ENCODE measurements at regions not wholly inside any gene's neighbourhood (a gene's known extent, or its start where the extent isn't known, plus 50 kb on each side); places are given as distances from the start of the nearest gene placed in this dataset.

DNA sequence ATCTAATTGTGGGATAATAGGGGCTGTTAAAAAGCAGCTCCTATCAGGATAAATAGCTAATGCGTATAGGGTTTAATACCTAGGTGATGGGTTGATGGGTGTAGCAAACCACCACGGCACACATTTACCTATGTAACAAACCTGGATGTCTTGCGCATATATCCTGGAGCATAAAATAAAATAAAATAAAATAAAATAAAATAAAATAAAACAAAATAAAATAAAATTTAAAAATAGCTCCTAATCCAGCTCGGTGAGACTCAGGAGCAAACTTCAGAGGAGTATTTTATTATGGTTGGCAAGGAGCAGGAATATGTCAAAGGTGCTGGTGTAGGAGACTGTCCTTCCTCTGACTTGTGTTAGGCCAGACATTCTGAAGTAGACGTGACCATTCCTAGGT, 721.0 kb downstream of the BCL11B start:
- DNase-seq (ENCODE audit: low read depth): no peak

DNA sequence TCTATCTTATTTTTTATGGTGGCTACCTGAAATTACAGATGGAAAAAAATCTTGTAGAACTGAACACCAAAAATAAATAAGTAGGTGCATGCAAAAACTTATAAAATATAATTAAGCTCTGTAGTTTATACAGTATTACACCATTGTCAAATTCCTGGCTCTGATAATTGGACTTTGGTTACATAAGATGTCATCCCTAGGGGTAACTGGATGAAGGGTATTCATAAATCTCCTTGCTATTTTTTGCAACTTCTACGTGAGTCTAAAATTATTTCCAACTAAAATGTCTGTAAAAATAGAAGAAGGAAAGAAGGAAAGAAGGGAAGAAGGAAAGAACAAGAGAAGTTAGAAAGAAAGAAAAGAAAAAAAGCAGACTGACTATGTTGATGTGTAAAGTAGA, 716.6 kb downstream of the BCL11B start:
- DNase-seq (ENCODE audit: low read depth): no peak

DNA sequence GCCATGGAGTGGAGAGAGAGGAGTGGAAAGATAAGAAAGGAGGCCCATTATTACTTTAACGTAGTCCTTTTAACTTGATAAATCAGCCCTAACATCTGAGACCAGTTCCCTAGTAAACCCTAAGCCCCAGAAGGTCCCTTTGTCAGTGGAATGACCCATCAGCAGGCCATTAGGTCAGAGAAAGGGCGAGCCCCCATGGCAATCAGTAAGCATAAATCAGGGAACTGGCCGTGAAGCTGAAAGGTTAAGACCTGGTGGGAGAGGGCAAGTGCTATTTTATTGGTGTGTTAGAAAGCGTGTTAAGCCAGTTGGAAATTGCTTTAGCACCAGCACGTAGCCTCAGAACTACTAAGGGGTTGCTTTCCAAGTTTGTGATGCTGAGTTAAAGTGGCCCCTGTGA, 708.0 kb downstream of the BCL11B start:
- DNase-seq (ENCODE audit: low read depth): no peak

DNA sequence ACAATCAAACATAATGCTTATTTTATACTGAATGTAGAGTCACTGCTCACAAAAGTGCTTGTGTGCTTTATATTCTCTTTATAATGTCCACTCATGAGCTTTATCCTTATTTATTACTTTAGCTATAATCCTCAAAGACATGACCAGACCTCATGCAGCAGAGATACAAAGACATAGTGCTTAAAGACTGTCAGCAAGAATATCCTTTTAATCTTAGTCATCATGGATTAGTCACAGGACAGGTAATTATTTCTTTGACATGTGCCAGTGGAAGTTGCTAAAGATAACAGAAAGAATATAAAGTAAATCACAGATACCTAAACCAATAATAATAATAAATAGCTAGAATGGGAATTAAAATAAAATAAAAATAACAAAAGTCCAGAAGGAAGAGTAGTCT, 707.5 kb downstream of the BCL11B start:
- no peak for DNase-seq (ENCODE audit: low read depth)

DNA sequence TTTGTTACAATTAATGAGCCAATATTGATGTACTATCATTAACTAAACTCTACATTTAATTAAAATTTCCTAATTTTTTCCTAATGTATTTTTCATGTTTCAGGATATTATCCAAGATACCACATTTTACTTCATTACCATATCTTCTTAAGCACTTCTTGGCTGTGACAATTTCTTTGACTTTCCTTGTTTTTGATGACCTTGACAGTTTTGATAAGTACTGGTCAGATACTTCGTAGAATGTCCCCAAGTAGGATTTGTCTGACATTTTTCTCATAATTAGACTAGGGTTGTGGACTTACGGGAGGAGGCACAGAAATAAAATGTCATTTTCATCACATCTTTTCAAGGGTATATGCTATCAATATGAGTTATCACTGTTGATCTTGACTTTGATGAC, 700.9 kb downstream of the BCL11B start:
- no peak for DNase-seq (ENCODE audit: low read depth)

DNA sequence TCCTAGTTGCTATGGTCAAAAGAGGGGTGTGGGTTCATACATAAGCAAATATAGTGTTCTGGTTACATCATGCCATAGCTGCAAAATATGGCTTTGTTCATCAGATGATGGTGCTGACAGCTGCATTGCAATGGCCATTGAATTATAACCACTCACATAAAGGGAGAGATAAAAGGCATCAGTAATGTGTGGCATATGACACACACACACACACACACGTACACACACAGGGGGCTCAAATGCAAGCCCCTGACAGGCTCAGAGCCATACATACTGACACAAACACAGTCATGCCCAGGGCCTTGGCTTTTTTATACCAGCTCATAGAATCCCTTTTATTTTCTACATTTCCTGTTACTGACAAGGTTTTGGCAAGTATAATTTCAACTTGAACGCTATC, 698.9 kb downstream of the BCL11B start:
- no peak for DNase-seq (ENCODE audit: low read depth)

DNA sequence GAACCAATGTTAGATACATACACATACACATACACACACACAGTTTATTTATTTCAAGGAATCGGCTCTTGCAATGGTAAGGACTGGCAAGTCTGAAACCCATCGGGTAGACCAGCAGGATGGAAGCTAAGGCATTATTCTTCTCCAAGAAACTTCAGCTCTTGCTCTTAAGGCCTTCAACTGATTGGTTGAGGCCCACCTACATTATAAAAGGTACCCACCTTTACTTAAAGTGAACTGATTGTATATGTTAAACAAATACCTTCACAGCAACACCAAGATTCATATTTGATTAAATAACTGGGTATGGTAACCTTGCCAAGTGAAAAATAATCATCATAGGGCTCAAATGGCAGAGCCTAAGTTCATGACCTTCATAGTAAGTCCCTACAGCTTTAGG, 695.5 kb downstream of the BCL11B start:
- DNase-seq (ENCODE audit: low read depth): no peak

DNA sequence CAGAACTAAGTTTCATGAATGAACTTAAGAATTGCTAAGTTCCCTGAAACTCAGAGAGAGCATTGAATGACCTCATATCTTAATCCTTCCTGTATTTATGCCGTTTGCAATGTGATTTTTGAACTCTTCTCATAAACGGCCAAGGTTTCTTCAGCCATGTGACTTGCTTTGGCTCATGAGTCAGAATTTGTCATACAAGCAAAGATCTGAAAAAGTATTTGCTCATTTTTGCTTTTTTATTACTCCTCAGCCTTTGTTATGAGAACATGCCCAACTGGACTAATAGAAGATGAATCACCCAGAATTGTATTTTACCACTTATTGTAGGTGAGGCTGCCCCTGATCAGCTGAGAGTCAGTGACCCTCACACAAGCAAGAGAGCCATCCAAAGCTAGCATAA, 693.8 kb downstream of the BCL11B start:
- DNase-seq (ENCODE audit: low read depth): peak; percentile 6

DNA sequence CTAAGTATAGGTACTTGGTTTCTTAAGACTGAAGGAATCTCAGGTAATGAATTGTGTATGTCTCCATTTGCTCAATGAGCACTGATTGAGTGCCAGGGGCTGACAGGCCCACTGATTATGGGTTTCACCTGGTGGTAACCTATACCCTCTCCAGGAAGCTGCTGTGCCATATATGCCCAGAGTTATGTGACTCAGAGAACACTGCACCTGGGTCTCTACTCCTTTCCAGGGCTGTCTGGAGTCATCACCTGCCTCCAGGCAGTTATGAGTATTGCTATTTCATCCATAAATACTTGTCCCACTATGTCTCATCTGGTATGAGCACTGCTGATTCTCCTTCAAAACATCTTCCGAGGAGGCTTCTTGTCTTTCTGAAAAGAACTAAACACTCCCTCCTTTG, 692.9 kb downstream of the BCL11B start:
- no peak for DNase-seq (ENCODE audit: low read depth)

DNA sequence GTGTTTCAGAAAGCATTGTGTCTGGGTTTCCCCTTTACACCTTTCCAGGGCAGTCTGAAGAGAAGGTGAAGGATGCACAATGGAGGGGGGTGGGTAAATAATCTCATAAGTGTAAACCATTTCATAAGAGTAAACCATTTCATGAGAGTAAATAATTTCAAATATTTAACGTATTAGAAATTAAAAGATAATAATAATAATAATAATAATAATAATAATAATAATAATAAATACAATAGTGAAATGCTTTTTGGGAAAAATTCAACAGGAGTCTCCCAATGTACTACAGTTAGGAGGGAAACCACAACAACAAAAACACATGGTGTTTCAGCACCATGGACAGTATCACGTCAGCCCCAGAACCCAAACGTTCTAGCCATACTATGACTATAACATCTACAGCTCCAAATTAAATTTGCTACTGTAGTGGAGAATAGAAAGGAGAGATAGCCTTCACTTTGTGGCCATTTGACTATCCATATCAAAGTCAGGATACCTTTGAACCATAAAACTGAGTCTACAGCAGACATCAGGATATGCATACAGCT, 691.8 kb downstream of the BCL11B start:
- no peak for DNase-seq (ENCODE audit: low read depth)

DNA sequence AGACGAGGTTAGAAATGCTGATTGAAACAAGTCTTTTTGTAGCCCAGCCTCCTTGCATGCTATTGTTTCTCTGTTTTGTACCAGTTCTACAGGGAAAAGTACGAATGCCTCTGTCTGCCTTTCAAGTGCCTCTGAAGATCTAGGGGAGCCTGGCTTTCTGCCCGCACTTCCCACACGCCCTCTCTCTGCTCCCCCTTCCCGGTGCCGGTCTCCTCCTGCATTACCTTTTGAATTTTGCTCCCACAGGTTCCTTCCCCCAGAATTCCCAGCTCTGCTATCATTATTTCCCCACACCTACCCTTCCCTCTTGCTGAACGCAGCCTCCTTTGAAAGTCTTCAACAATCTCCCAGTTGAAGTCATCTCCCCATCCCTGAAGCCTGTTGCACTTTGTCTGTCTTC, 689.7 kb downstream of the BCL11B start:
- DNase-seq (ENCODE audit: low read depth): no peak

DNA sequence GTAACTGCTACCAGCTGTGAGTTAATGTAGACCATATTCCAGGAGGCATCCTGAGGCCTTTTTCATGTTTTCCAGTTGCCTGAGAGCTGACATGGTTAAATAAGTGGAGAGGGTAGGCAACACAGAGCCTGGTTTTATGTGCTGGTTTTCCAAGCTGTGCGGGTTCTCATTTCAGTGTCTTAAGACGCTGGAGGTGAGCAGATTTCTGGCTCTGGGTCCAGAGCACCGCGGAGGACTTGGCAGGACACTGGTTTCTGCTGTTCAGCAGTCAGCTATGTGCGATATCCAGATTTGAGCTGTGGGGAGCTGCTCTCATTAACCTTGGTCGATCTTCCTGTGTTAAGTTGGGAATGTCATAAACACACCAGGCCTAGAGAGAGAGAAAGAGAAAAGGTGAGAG, 680.8 kb downstream of the BCL11B start:
- no peak for DNase-seq (ENCODE audit: low read depth)

DNA sequence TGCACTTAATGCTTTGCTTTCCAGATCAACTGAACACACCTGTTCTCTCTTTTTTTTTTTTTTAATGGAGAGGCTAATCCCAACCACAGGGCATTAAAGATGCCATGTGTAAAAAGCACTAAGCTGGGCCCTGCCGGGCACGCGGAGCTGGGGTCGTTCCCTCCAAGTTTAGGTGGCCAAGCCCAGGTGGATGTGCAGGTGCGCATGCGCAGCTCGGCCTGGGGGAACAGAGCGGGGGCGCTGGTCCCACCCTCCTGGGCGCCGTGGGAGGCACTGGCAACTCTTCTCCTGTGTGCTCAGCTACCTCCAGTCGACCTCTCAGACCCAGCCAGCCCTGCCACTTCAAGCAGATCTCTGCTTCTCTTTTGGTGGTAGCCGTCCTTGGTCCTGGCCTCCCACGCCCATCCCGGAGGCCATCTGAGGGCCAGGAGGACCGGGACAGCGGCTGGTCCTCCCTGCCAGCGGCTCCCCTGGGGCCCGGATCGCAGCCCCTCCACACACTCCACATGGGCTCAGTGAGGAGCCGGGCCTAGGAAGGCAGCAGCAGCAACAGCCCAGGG, 679.3 kb downstream of the BCL11B start:
- DNase-seq (ENCODE audit: low read depth): no peak

DNA sequence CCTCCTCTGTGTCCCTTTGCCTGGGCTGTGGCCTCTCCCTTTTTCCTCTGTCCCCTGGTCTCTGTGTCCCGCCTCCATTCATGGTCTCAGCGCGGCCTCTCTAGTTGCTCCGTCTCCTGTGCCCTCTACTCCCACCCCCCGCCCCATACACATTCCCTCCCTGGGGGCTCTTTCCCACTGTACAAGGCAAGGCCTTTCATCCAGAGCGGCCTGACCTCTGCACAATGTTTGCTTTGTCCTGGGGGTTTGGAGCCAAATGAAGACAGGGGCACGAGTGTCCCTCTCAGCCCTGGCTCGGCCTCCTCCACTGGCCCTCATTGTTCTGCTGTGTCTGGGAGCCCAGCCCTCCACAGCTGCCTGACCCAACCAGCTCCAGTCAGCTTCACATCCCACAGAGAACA, 678.6 kb downstream of the BCL11B start:
- DNase-seq (ENCODE audit: low read depth): no peak

DNA sequence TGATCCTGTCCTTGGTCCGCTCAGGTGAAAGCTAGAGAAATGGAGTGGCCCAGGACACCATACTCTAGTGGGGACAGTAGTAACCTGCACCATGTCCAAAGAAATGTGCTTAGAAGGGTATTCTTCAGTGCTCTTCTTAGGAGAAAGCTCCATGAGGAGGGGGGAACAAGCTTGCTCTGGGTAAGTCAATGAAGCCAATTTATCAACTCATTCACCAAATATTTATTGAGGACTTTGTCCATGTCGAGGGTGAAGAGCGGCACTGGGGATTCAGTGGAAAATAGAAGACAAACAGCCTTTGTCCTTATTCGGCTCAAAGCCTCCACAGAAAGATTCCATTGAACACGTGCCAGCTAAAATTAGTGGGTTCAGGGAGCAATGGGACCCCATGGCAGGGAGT, 677.8 kb downstream of the BCL11B start:
- no peak for DNase-seq (ENCODE audit: low read depth)

DNA sequence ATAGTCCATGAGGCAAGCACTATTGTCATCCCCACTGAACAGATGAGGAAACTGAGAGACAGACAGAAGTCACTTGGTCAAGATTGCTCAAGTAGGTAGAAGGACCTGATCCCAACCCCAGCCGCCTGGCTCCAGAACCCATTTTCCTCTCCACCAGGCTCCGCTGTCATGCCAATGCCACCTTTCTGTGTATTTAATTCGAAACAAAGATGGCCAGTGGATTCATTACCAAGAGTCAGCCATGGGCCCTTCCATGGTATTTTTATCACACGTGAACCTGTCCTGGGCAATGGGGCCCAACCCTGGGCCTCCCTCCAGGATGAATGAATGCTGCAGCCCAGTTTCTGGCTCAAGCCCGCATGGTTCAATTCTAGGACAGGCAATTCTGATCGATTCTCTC, 673.4 kb downstream of the BCL11B start:
- DNase-seq (ENCODE audit: low read depth): no peak

DNA sequence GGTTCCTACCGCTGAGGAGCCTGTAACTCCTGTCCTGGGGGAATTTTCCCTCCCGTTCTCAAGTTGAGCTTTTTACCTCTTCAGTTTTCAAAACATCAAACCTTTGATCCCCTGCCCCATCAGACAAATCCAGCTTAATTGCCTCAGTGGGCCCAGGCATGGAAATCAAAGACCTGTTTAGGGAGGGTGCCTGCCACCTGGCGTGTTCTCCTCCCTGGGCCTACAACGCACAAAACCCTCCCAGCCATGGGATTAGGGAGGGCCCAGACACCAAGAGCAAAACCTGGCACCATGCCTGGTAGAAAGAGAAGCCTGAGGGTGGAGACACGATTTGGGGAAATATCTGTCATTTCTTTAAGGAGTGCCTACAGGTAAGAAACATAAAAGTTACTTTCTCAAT, 672.9 kb downstream of the BCL11B start:
- DNase-seq (ENCODE audit: low read depth): no peak

DNA sequence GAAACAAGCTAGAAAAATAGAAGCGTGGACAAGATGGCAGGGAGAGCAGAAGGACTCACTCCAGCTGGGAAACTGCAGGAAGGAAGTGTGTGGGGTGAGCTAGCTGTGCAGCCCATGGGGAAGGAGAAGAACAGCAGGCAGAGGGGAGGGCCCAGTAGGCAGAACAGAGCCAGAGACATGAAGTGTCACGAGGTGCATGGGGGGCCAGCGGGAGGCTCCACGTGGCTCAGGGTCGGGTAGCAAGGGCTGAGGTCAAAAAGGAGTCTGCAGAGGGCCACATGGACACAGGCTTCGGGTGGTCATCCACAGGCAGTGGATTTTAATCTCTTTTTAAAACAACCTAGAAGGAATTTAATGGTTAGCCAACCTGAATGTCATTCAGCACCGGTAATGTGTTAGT, 669.0 kb downstream of the BCL11B start:
- DNase-seq (ENCODE audit: low read depth): no peak

DNA sequence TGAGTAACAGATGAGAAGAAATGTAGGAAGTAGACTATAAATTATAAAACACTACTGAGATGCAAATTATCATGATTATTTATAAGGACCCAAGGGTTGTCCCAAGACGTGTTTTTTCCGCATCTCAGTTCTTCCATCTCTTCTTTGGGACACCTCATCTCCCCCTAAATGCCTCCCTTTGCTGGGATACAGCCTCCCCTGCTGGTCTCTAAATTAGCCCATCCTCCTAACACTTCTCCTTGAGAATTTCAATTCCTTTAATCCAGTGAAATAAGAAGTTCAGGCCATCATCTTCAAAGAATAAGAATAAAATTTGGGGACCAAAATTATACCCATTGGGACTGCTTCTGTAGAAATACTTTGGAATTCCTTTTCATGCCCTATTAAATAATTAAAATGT, 667.0 kb downstream of the BCL11B start:
- no peak for DNase-seq (ENCODE audit: low read depth)

DNA sequence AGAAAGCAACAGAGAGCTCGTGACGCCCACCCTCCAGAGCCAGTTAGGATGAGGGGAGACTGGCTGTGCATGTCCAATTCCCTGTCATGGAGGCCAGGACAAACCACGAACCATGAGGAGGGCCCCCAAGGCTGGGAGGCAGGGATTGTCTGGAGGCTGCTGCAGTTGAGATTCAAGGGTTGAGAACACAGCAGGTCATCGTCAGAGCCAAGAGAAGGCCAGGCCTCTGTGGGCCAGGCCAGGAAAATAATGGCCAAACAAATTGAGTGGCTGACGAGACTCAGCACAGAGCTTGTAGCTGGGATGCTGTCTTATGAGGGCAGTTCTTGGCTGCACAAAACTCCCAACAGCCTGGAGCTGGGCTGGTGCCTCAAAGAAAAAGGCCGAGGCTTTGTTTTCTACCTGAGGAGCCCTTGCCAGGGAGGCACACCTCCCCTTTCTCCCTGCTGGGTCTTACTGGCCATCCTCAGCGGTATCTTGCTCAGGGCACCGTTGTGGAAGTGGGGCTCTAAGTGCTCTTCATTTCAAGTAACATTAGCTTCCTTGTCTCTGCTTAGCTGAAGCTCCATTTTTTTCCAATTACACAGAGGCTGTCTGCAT, 665.9 kb downstream of the BCL11B start:
- DNase-seq (ENCODE audit: low read depth): no peak

DNA sequence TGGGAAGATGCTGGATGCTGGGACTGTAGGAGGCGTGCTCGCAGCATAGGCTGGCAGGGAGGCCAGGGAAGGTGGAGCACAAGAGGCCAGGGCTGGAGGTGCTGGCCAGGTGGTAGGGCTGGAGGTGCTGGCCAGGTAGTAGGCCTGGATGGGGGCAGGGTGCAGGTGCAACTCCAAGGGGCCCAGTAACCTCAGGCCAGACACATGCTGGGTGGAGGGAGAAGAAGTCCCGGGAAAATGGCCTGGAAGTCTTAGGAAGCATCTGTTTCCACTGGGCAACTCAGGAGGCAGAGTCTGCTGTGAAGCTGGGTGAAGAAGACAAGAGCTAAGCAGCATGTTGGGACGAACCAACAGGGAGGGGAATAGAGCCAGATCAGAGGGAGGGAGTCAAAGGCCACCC, 665.2 kb downstream of the BCL11B start:
- no peak for DNase-seq (ENCODE audit: low read depth)

DNA sequence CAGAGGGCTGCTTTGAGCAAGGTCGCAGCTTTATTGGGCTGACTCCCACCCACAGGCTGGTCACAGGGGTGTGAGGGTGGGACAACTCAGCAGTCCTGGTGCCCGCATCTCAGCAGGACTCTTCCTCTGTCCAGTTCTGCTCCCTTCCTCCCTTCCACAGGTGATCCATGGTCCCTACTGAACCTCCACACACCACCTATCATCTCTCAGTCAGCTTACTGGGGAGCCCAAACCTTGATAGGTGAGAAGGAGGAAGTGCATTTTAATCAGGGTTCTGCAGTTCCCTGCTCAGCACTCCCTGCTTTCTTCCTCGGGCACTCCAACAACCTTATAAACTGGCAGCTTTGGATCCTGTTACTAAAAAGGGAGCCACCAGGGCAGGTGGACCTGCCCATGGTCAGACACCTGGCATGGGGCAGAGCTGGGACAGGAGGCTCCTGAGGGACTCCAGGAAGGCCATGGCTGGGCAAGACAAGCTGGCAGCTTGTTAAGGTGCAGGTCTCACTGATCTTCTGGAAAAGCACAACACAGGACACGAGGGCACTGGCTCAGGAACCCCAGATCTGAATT, 664.6 kb downstream of the BCL11B start:
- DNase-seq (ENCODE audit: low read depth): no peak
